DMS 273 (cell line): ENCODE measurements at regions not wholly inside any gene's neighbourhood (a gene's known extent, or its start where the extent isn't known, plus 50 kb on each side); places are given as distances from the start of the nearest gene placed in this dataset.
"Not testable (repeated sequence)": the region's sequence is repeated elsewhere in the genome, so short reads cannot be mapped to it uniquely, and the experiment has no call there.

Experiments
- DNase-seq: peaks from one replicate; lab custom pipeline; 2025; ENCODE audit not compliant: unreplicated experiment; lab: John Stamatoyannopoulos, UW

DNA sequence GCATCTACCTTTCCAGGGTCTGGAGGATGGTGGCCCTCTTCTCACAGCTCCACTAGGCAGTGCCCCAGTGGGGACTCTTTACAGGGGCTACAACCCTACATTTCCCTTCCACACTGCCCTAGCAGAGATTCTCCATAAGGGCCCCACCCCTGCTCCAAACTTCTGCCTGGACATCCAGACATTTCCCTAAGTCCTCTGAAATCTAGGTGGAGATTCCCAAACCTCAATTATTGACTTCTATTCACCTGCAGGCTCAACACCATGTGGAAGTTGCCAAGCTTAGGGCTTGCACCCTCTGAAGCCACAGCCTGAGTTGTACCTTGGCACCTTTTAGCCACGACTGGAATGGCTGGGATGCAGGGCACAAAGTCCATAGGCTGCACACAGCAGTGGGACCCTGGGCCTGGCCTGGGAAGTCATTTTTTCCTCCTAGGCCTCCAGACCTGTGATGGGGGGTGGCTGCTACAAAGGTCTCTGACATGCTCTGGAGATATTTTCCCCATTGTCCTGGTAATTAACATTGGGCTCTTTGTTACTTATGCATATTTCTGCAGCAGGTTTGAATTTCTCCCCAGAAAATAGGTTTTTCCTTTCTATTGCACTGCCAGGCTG lies 53.7 kb upstream of the ST3GAL5 start:
- peak; percentile 27 for DNase-seq

DNA sequence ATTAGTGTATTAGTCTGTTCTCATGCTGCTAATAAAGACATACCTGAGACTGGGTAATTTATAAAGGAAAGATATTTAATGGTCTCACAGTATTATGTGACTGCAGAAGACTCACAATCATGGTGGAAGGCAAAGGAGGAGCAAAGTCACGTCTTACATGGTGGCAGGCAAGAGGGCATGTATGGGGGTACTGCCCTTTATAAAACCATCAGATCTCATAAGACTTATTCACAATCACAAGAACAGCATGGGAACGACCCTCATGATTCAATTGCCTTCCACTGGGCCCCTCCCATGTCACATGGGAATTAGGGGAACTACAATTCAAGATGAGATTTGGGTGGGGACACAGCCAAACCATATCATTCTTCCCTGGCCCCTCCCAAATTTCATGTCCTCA lies 52.7 kb upstream of the ST3GAL5 start:
- DNase-seq = not testable (repeated sequence)

DNA sequence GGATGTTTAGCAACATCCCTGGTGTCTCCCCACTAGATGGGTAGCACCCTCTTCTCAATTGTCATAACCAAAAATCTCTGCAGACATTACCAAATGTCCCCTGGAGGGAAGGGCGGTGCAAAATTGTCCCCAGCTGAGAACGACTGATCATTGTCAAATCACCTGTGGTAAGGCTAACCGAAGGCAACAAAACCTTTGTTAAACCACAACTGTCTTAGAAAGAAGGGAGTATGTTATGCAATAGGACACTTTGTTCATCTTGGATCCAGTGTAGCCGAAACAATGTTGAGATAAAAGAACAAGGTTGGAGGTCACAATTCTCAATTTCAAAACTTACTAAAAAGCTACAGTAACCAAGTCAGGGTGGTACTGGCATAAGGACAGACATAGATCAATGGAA lies 50.3 kb upstream of the ST3GAL5 start:
- DNase-seq = no peak
